Neuronal stem cell (in vitro differentiated cells): ENCODE measurements at regions not wholly inside any gene's neighbourhood (a gene's known extent, or its start where the extent isn't known, plus 50 kb on each side); places are given as distances from the start of the nearest gene placed in this dataset.

Experiments
- DNase-seq: peaks from one replicate; pipeline ENCODE4 v3.0.0-alpha.2; 2013; ENCODE audit warnings: low spot score
- H2AFZ ChIP-seq: one replicate; pipeline ENCODE4 v1.6.1; 2013; ENCODE audit warnings: mild to moderate bottlenecking, low read length, inconsistent platforms
- H2AK5ac ChIP-seq: 2 replicates; pipeline ENCODE4 v1.6.1; 2013; ENCODE audit warnings: low read depth, mild to moderate bottlenecking, inconsistent platforms, low read length, moderate library complexity, mixed read lengths
- H2BK120ac ChIP-seq: 2 replicates; pipeline ENCODE4 v1.6.1; 2013; ENCODE audit warnings: low read depth, mild to moderate bottlenecking, inconsistent platforms, low read length, moderate library complexity, mixed read lengths
- H2BK12ac ChIP-seq: one replicate; pipeline ENCODE4 v1.6.1; 2013; ENCODE audit warnings: low read length, inconsistent platforms
- H2BK15ac ChIP-seq: 2 replicates; pipeline ENCODE4 v1.6.1; 2013; ENCODE audit warnings: mild to moderate bottlenecking, low read length, inconsistent platforms, mixed read lengths
- H2BK5ac ChIP-seq: one replicate; pipeline ENCODE4 v1.6.1; 2013; ENCODE audit warnings: inconsistent platforms, mild to moderate bottlenecking, low read length, moderate library complexity
- H3K14ac ChIP-seq: one replicate; pipeline ENCODE4 v1.6.1; 2013; ENCODE audit warnings: low read length, inconsistent platforms
- H3K18ac ChIP-seq: 2 replicates; pipeline ENCODE4 v1.6.1; 2013; ENCODE audit warnings: low read length, inconsistent platforms
- H3K23ac ChIP-seq: 2 replicates; pipeline ENCODE4 v1.6.1; 2013; ENCODE audit warnings: low read depth, mild to moderate bottlenecking, mixed read lengths, low read length, inconsistent platforms; ENCODE audit not compliant: poor library complexity
- H3K27ac ChIP-seq: replicated peaks from 3 replicates; pipeline ENCODE4 v1.5.1; 2013; ENCODE audit warnings: low read length, inconsistent platforms
- H3K27me3 ChIP-seq, 3 experiments: 2 replicates each; pipeline ENCODE4 v1.6.1; 2013; ENCODE audit warnings: low read length in 3 of 3, mild to moderate bottlenecking in 2 of 3, inconsistent platforms in 1 of 3, low read depth in 1 of 3, mixed read lengths in 1 of 3, moderate library complexity in 1 of 3; ENCODE audit not compliant: control insufficient read depth in 3 of 3, insufficient read depth in 3 of 3
- H3K36me3 ChIP-seq, 2 donors: replicated peaks in 1 of 2; 2 replicates each; pipeline ENCODE4 v1.6.1; 2013; ENCODE audit warnings: low read length in 2 of 2; ENCODE audit not compliant: control insufficient read depth in 2 of 2, insufficient read depth in 2 of 2
- H3K4ac ChIP-seq: 2 replicates; pipeline ENCODE4 v1.6.1; 2013; ENCODE audit warnings: inconsistent platforms, mild to moderate bottlenecking, low read length, moderate library complexity
- H3K4me1 ChIP-seq, 2 donors: 1 replicate in 1 of 2; 2 replicates in 1 of 2; pipeline ENCODE4 v1.6.1; 2013; ENCODE audit warnings: low read length in 2 of 2, low read depth in 1 of 2; ENCODE audit not compliant: control insufficient read depth in 2 of 2, insufficient read depth in 1 of 2
- H3K4me2 ChIP-seq: one replicate; pipeline ENCODE4 v1.6.1; 2013; ENCODE audit warnings: mild to moderate bottlenecking, low read length, inconsistent platforms; ENCODE audit not compliant: insufficient read depth, poor library complexity, severe bottlenecking
- H3K4me3 ChIP-seq, 2 donors: 2 replicates each; pipeline ENCODE4 v1.5.1; 2013; ENCODE audit warnings: low read length in 2 of 2, mild to moderate bottlenecking in 2 of 2, inconsistent platforms in 1 of 2, moderate library complexity in 1 of 2
- H3K79me1 ChIP-seq: one replicate; pipeline ENCODE4 v1.6.1; 2013; ENCODE audit warnings: low read depth, mild to moderate bottlenecking, inconsistent platforms, low read length, moderate library complexity
- H3K9ac ChIP-seq: one replicate; pipeline ENCODE4 v1.6.1; 2013; ENCODE audit warnings: mild to moderate bottlenecking, low read depth, low read length, inconsistent platforms; ENCODE audit not compliant: poor library complexity
- H3K9me3 ChIP-seq, 2 donors: replicated peaks in 1 of 2; 2 replicates each; pipeline versions ENCODE3 to v1.6.1; 2013; ENCODE audit warnings: low read length in 2 of 2, mild to moderate bottlenecking in 2 of 2, inconsistent platforms in 1 of 2, low read depth in 1 of 2, mixed read lengths in 1 of 2, moderate library complexity in 1 of 2; ENCODE audit not compliant: control insufficient read depth in 2 of 2, insufficient read depth in 1 of 2
- H4K8ac ChIP-seq: one replicate; pipeline ENCODE4 v1.6.1; 2013; ENCODE audit warnings: low read depth, mild to moderate bottlenecking, inconsistent platforms, low read length, moderate library complexity
- H4K91ac ChIP-seq: one replicate; pipeline ENCODE4 v1.6.1; 2013; ENCODE audit warnings: low read length, low read depth, mild to moderate bottlenecking, inconsistent platforms; ENCODE audit not compliant: poor library complexity
- WGBS, 2 donors: extraction: QIAGEN DNeasy Blood & Tissue Kit; methylation state at CpG; one replicate each; pipeline ENCODE4 v1.1.7; 2013; ENCODE audit warnings: missing lambda C conversion rate in 2 of 2, mixed read lengths in 1 of 2; ENCODE audit not compliant: insufficient read length in 2 of 2, insufficient replicate concordance in 1 of 2; ENCODE audit errors: extremely low coverage in 2 of 2; 5-methylcytosine and 5-hydroxymethylcytosine counted together

GRCh38 chr15:47470983-47471382, 246.3 kb upstream of the SEMA6D start:
- H3K18ac ChIP-seq = no peak overlapping the region
- H3K9ac ChIP-seq = no peak overlapping the region
- no peak overlapping the region for H4K91ac ChIP-seq
- no peaks in the 10 kb centered on the region for H3K36me3 ChIP-seq
- H3K27ac ChIP-seq = no peak overlapping the region
- H3K4me3 ChIP-seq = no peak overlapping the region
- H3K4ac ChIP-seq = no peak overlapping the region
- H2BK15ac ChIP-seq = no peak overlapping the region
- DNase-seq = no peak
- peaks cover 0 to 1% of the 10 kb centered on the region in 2 donors for H3K4me1 ChIP-seq
- no peak overlapping the region for H4K8ac ChIP-seq
- no peak overlapping the region for H2AK5ac ChIP-seq
- H2AFZ ChIP-seq = no peak overlapping the region
- H3K27me3 ChIP-seq = no peaks in the 10 kb centered on the region
- H2BK120ac ChIP-seq = no peak overlapping the region
- H2BK12ac ChIP-seq = no peak overlapping the region
- H2BK5ac ChIP-seq = no peak overlapping the region
- no peaks in the 10 kb centered on the region for H3K79me1 ChIP-seq
- H3K9me3 ChIP-seq = no peaks in the 10 kb centered on the region
- H3K4me2 ChIP-seq = no peak overlapping the region
- no CpG with 5 or more reads among the region's 4 CpGs for WGBS, 2 donors
- no peak overlapping the region for H3K14ac ChIP-seq
- H3K23ac ChIP-seq = no peak overlapping the region

GRCh38 chr15:47473106-47473725, 244.1 kb upstream of the SEMA6D start:
- Histone ChIP-seq H3K4me2 (no peak overlapping the region), H3K4me3 (no peak overlapping the region), H2AK5ac (no peak overlapping the region), H3K18ac (no peak overlapping the region), H2BK12ac (no peak overlapping the region), H4K8ac (no peak overlapping the region), H3K23ac (no peak overlapping the region), H3K27ac (no peak overlapping the region), H2BK5ac (no peak overlapping the region), H3K9me3 (no peaks in the 10 kb centered on the region), H3K27me3 (no peaks in the 10 kb centered on the region), H2BK15ac (no peak overlapping the region), H3K79me1 (no peaks in the 10 kb centered on the region), H3K4ac (no peak overlapping the region), H3K36me3 (no peaks in the 10 kb centered on the region), H4K91ac (no peak overlapping the region), H3K14ac (no peak overlapping the region), H2AFZ (no peak overlapping the region), H2BK120ac (no peak overlapping the region), H3K4me1 (peaks cover 0 to 1% of the 10 kb centered on the region in 2 donors), H3K9ac (no peak overlapping the region)
- WGBS, 2 donors = no CpG with 5 or more reads among the region's 6 CpGs
- no peak for DNase-seq

GRCh38 chr15:47473832-47474231, 243.5 kb upstream of the SEMA6D start:
- H4K91ac ChIP-seq = no peak overlapping the region
- H3K23ac ChIP-seq = no peak overlapping the region
- H2BK12ac ChIP-seq = no peak overlapping the region
- H3K79me1 ChIP-seq = no peaks in the 10 kb centered on the region
- no peak overlapping the region for H2AFZ ChIP-seq
- H3K9ac ChIP-seq = no peak overlapping the region
- H3K9me3 ChIP-seq = no peaks in the 10 kb centered on the region
- no peak overlapping the region for H3K4me2 ChIP-seq
- H4K8ac ChIP-seq = no peak overlapping the region
- no CpG with 5 or more reads among the region's 4 CpGs for WGBS, 2 donors
- H3K14ac ChIP-seq = no peak overlapping the region
- no peak overlapping the region for H2BK15ac ChIP-seq
- no peak for DNase-seq
- H3K27me3 ChIP-seq = no peaks in the 10 kb centered on the region
- H3K4me3 ChIP-seq = no peak overlapping the region
- H3K4me1 ChIP-seq = peaks cover 0 to 1% of the 10 kb centered on the region in 2 donors
- no peak overlapping the region for H3K18ac ChIP-seq
- H2BK5ac ChIP-seq = no peak overlapping the region
- no peak overlapping the region for H3K27ac ChIP-seq
- no peak overlapping the region for H2AK5ac ChIP-seq
- no peak overlapping the region for H3K4ac ChIP-seq
- H3K36me3 ChIP-seq = no peaks in the 10 kb centered on the region
- H2BK120ac ChIP-seq = no peak overlapping the region

GRCh38 chr15:47475336-47475735, 242.0 kb upstream of the SEMA6D start:
- Histone ChIP-seq H3K18ac (no peak overlapping the region), H3K4me2 (no peak overlapping the region), H3K36me3 (no peaks in the 10 kb centered on the region), H3K27me3 (no peaks in the 10 kb centered on the region), H2BK120ac (no peak overlapping the region), H2AK5ac (no peak overlapping the region), H3K4me1 (peaks cover 0 to 1% of the 10 kb centered on the region in 2 donors), H2AFZ (no peak overlapping the region), H3K9ac (no peak overlapping the region), H4K8ac (no peak overlapping the region), H3K14ac (no peak overlapping the region), H2BK5ac (no peak overlapping the region), H2BK12ac (no peak overlapping the region), H3K27ac (no peak overlapping the region), H4K91ac (no peak overlapping the region), H3K79me1 (no peaks in the 10 kb centered on the region), H3K4me3 (no peak overlapping the region), H3K9me3 (no peaks in the 10 kb centered on the region), H3K4ac (no peak overlapping the region), H3K23ac (no peak overlapping the region), H2BK15ac (no peak overlapping the region)
- DNase-seq = no peak
- no CpG with 5 or more reads among the region's 2 CpGs for WGBS, 2 donors
